DOHH2 (cell line): ENCODE measurements at regions not wholly inside any gene's neighbourhood (a gene's known extent, or its start where the extent isn't known, plus 50 kb on each side); places are given as distances from the start of the nearest gene placed in this dataset.

ENCODE experiments used
- H3F3A ChIP-seq: fragments of 200-600 bp; sonication (generic), shearing (Covaris generic); 2 replicates; pipeline ENCODE4 v1.6.0; 2016; ENCODE audit warnings: antibody characterized with exemption, mild to moderate bottlenecking; ENCODE audit not compliant: control insufficient read depth, insufficient read depth
- H3K27ac ChIP-seq: fragments of 200-600 bp; sonication (generic); 2 replicates; pipeline ENCODE4 v1.5.1; 2014; ENCODE audit warnings: low read depth, mild to moderate bottlenecking, low read length, moderate library complexity
- H3K27me3 ChIP-seq: fragments of 200-600 bp; sonication (generic); 2 replicates; pipeline ENCODE4 v1.6.1; 2014; ENCODE audit warnings: mild to moderate bottlenecking, low read length, mixed read lengths; ENCODE audit not compliant: control insufficient read depth
- H3K36me3 ChIP-seq: fragments of 200-600 bp; sonication (generic); 2 replicates; pipeline ENCODE4 v1.6.1; 2014; ENCODE audit warnings: mild to moderate bottlenecking, low read length, moderate library complexity, mixed read lengths; ENCODE audit not compliant: control insufficient read depth
- H3K4me1 ChIP-seq: fragments of 200-600 bp; sonication (generic); 2 replicates; pipeline ENCODE4 v1.6.1; 2014; ENCODE audit warnings: mild to moderate bottlenecking, low read length, mixed read lengths; ENCODE audit not compliant: control insufficient read depth
- H3K4me2 ChIP-seq: fragments of 200-600 bp; sonication (generic); 2 replicates; pipeline ENCODE4 v1.6.0; 2014; ENCODE audit warnings: mild to moderate bottlenecking, low read length, moderate library complexity
- H3K4me3 ChIP-seq: fragments of 200-600 bp; sonication (generic); 2 replicates; pipeline ENCODE4 v1.5.1; 2014; ENCODE audit warnings: mild to moderate bottlenecking, low read length, mixed read lengths
- H3K79me2 ChIP-seq: fragments of 200-600 bp; sonication (generic); 2 replicates; pipeline ENCODE4 v1.6.1; 2014; ENCODE audit warnings: mild to moderate bottlenecking, low read length, mixed read lengths; ENCODE audit not compliant: control insufficient read depth
- H3K9me2 ChIP-seq: fragments of 200-600 bp; sonication (generic); replicated peaks from 2 replicates; pipeline ENCODE4 v1.6.1; 2014; ENCODE audit warnings: mild to moderate bottlenecking, low read length, mixed read lengths; ENCODE audit not compliant: control insufficient read depth
- H3K9me3 ChIP-seq: fragments of 200-600 bp; sonication (generic); 2 replicates; pipeline ENCODE4 v1.6.1; 2014; ENCODE audit warnings: antibody characterized with exemption, low read length, mixed read lengths; ENCODE audit not compliant: control insufficient read depth, insufficient read depth
- H4K20me1 ChIP-seq: fragments of 200-600 bp; sonication (generic); 2 replicates; pipeline ENCODE4 v1.6.0; 2014; ENCODE audit warnings: low read depth, mild to moderate bottlenecking, antibody characterized with exemption, low read length, moderate library complexity; ENCODE audit not compliant: control insufficient read depth, insufficient read depth
- CTCF ChIP-seq: fragments of 200-600 bp; sonication (generic); IDR thresholded peaks from one replicate; pipeline ENCODE4 v1.5.1; 2014; ENCODE audit warnings: antibody characterized with exemption, mild to moderate bottlenecking, low read depth, low read length; ENCODE audit not compliant: poor library complexity, severe bottlenecking
- EZH2phosphoT487 ChIP-seq: fragments of 200-600 bp; sonication (generic); IDR thresholded peaks from 2 replicates; pipeline ENCODE4 v1.6.1; 2017; ENCODE audit warnings: borderline replicate concordance, mild to moderate bottlenecking, antibody characterized with exemption, low read length, moderate library complexity, mixed read lengths

- no peak overlapping the region for H3K27ac ChIP-seq
- H3K4me1 ChIP-seq = no peaks in the 10 kb centered on the region
- H3K9me3 ChIP-seq = no peaks in the 10 kb centered on the region
- no peaks in the 10 kb centered on the region for H3K27me3 ChIP-seq
- H4K20me1 ChIP-seq = no peaks in the 10 kb centered on the region
- H3K4me3 ChIP-seq = no peak overlapping the region
- no peaks in the 10 kb centered on the region for H3K9me2 ChIP-seq
- H3F3A ChIP-seq = no peaks in the 10 kb centered on the region
- H3K36me3 ChIP-seq = no peaks in the 10 kb centered on the region
- no peak overlapping the region for H3K4me2 ChIP-seq
- H3K79me2 ChIP-seq = no peaks in the 10 kb centered on the region
- TF ChIP-seq EZH2phosphoT487 (no peak), CTCF (no peak)
These were observed 145.4 kb upstream of the SRRM4 start for GRCh38 chr12:118835926-118836325.

- no peaks in the 10 kb centered on the region for H4K20me1 ChIP-seq
- H3F3A ChIP-seq = no peaks in the 10 kb centered on the region
- H3K9me2 ChIP-seq = no peaks in the 10 kb centered on the region
- no peak overlapping the region for H3K4me3 ChIP-seq
- no peak overlapping the region for H3K27ac ChIP-seq
- H3K9me3 ChIP-seq = no peaks in the 10 kb centered on the region
- no peaks in the 10 kb centered on the region for H3K27me3 ChIP-seq
- no peaks in the 10 kb centered on the region for H3K79me2 ChIP-seq
- H3K4me2 ChIP-seq = no peak overlapping the region
- no peak for TF ChIP-seq EZH2phosphoT487
- TF ChIP-seq CTCF = peak; percentile 60
- no peaks in the 10 kb centered on the region for H3K36me3 ChIP-seq
- H3K4me1 ChIP-seq = no peaks in the 10 kb centered on the region
These were observed 140.9 kb upstream of the SRRM4 start for GRCh38 chr12:118840399-118840798.

- H3K27me3 ChIP-seq = no peaks in the 10 kb centered on the region
- no peaks in the 10 kb centered on the region for H3K79me2 ChIP-seq
- no peaks in the 10 kb centered on the region for H3K4me1 ChIP-seq
These were observed 140.5 kb upstream of the SRRM4 start for GRCh38 chr12:118840878-118841277.

More at GRCh38 chr12:118840878-118841277, 140.5 kb upstream of the SRRM4 start:
- Histone ChIP-seq H3K9me3 (no peaks in the 10 kb centered on the region), H3K27ac (no peak overlapping the region), H3K4me3 (no peak overlapping the region), H3K4me2 (no peak overlapping the region), H3K36me3 (no peaks in the 10 kb centered on the region), H3F3A (no peaks in the 10 kb centered on the region), H4K20me1 (no peaks in the 10 kb centered on the region), H3K9me2 (no peaks in the 10 kb centered on the region)
- TF ChIP-seq EZH2phosphoT487 (no peak), CTCF (no peak)
